ENCODE measurements at regions not wholly inside any gene's neighbourhood (a gene's known extent, or its start where the extent isn't known, plus 50 kb on each side); places are given as distances from the start of the nearest gene placed in this dataset.

GRCh38 chr13:103283451-103283820, 217.2 kb upstream of the SLC10A2 start:
- H3K4me2 ChIP-seq (ENCODE audit: low read length), result no peak overlapping the region
- no peak for TF ChIP-seq CTCF (IDR thresholded peaks at IDR 0.05; ENCODE audit: low read depth, low read length, poor library complexity, severe bottlenecking)
- TF ChIP-seq EZH2phosphoT487 (IDR thresholded peaks at IDR 0.05; ENCODE audit: borderline replicate concordance, low read length), result no peak
- H3K27ac ChIP-seq (ENCODE audit: low read depth, low read length), result no peak overlapping the region
- H3F3A ChIP-seq (ENCODE audit: control insufficient read depth, insufficient read depth), result no peaks in the 10 kb centered on the region
- no peaks in the 10 kb centered on the region for H3K9me2 ChIP-seq (replicated peaks; ENCODE audit: control insufficient read depth, low read length)
- H3K4me3 ChIP-seq (ENCODE audit: low read length), result no peak overlapping the region
- peaks cover 2% of the 10 kb centered on the region; the same call in 1 of the 2 replicates for H3K9me3 ChIP-seq (ENCODE audit: control insufficient read depth, insufficient read depth, low read length)
- H3K27me3 ChIP-seq (ENCODE audit: control insufficient read depth, low read length), result no peaks in the 10 kb centered on the region
- no peaks in the 10 kb centered on the region for H3K36me3 ChIP-seq (ENCODE audit: control insufficient read depth, low read length)
- no peaks in the 10 kb centered on the region for H3K79me2 ChIP-seq (ENCODE audit: control insufficient read depth, low read length)
- no peaks in the 10 kb centered on the region for H4K20me1 ChIP-seq (ENCODE audit: control insufficient read depth, insufficient read depth, low read depth, low read length)
- no peaks in the 10 kb centered on the region for H3K4me1 ChIP-seq (ENCODE audit: control insufficient read depth, low read length)

GRCh38 chr13:103282571-103283450, 216.6 kb upstream of the SLC10A2 start:
- no peak for TF ChIP-seq CTCF (IDR thresholded peaks at IDR 0.05; ENCODE audit: low read depth, low read length, poor library complexity, severe bottlenecking)
- no peak for TF ChIP-seq EZH2phosphoT487 (IDR thresholded peaks at IDR 0.05; ENCODE audit: borderline replicate concordance, low read length)
- no peaks in the 10 kb centered on the region for H3K27me3 ChIP-seq (ENCODE audit: control insufficient read depth, low read length)
- no peaks in the 10 kb centered on the region for H3K79me2 ChIP-seq (ENCODE audit: control insufficient read depth, low read length)
- no peak overlapping the region for H3K27ac ChIP-seq (ENCODE audit: low read depth, low read length)
- no peak overlapping the region for H3K4me3 ChIP-seq (ENCODE audit: low read length)
- no peaks in the 10 kb centered on the region for H3F3A ChIP-seq (ENCODE audit: control insufficient read depth, insufficient read depth)
- no peaks in the 10 kb centered on the region for H3K9me2 ChIP-seq (replicated peaks; ENCODE audit: control insufficient read depth, low read length)
- peaks cover 2% of the 10 kb centered on the region; the same call in 1 of the 2 replicates for H3K9me3 ChIP-seq (ENCODE audit: control insufficient read depth, insufficient read depth, low read length)
- no peaks in the 10 kb centered on the region for H4K20me1 ChIP-seq (ENCODE audit: control insufficient read depth, insufficient read depth, low read depth, low read length)
- H3K4me2 ChIP-seq (ENCODE audit: low read length), result no peak overlapping the region
- H3K4me1 ChIP-seq (ENCODE audit: control insufficient read depth, low read length), result no peaks in the 10 kb centered on the region
- H3K36me3 ChIP-seq (ENCODE audit: control insufficient read depth, low read length), result no peaks in the 10 kb centered on the region

- H3K9me2 ChIP-seq (replicated peaks; ENCODE audit: control insufficient read depth, low read length), result no peaks in the 10 kb centered on the region
- H3F3A ChIP-seq (ENCODE audit: control insufficient read depth, insufficient read depth), result no peaks in the 10 kb centered on the region
- no peak overlapping the region for H3K4me2 ChIP-seq (ENCODE audit: low read length)
- H3K27ac ChIP-seq (ENCODE audit: low read depth, low read length), result no peak overlapping the region
- no peaks in the 10 kb centered on the region for H3K27me3 ChIP-seq (ENCODE audit: control insufficient read depth, low read length)
- no peaks in the 10 kb centered on the region for H3K79me2 ChIP-seq (ENCODE audit: control insufficient read depth, low read length)
- no peaks in the 10 kb centered on the region for H3K4me1 ChIP-seq (ENCODE audit: control insufficient read depth, low read length)
- no peak overlapping the region for H3K4me3 ChIP-seq (ENCODE audit: low read length)
- H4K20me1 ChIP-seq (ENCODE audit: control insufficient read depth, insufficient read depth, low read depth, low read length), result no peaks in the 10 kb centered on the region
- peaks cover 2% of the 10 kb centered on the region; the same call in 1 of the 2 replicates for H3K9me3 ChIP-seq (ENCODE audit: control insufficient read depth, insufficient read depth, low read length)
- H3K36me3 ChIP-seq (ENCODE audit: control insufficient read depth, low read length), result no peaks in the 10 kb centered on the region
- TF ChIP-seq CTCF (IDR thresholded peaks at IDR 0.05; ENCODE audit: low read depth, low read length, poor library complexity, severe bottlenecking), result no peak
- no peak for TF ChIP-seq EZH2phosphoT487 (IDR thresholded peaks at IDR 0.05; ENCODE audit: borderline replicate concordance, low read length)
Measured at GRCh38 chr13:103277959-103278694, 211.9 kb upstream of the SLC10A2 start.
